ENCODE measurements at regions not wholly inside any gene's neighbourhood (a gene's known extent, or its start where the extent isn't known, plus 50 kb on each side); places are given as distances from the start of the nearest gene placed in this dataset.

DNA sequence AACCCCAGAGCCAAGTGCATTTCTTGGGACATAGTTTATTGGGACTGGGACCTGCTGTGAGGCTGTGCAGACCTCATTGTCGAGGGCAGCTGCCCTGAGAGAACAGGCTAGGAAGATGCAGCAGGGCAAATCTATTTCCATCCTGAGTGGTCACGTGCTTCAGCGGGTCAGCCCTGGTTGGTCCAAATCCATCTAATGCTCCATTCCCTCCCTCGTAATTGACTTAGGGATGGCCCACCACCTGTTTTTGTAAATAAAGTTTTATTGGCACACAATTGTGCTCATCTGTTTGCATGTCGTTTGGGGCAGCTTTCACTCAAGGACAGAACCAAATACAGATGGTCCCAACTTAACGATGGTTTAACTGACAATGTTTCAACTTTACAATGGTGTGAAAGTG lies 75.5 kb upstream of the ADGRE5 start:
- intact Hi-C loops (cut with micrococcal nuclease; ENCODE audit: unreplicated experiment), result no loop called here
- no peak overlapping the region for H3K4me3 ChIP-seq (replicated peaks in 1 of 3; ENCODE audit: insufficient read depth in 1 of 3, low read depth in 2 of 3, low read length in 3 of 3)
- WGBS (ENCODE audit: low lambda C conversion rate), result 2% methylated on average over 6 of the region's 6 CpGs

More for the DNA sequence above, 75.5 kb upstream of the ADGRE5 start:
- H3K9me3 ChIP-seq (ENCODE audit: low read length), result no peaks in the 10 kb centered on the region
- no peaks in the 10 kb centered on the region for H3K36me3 ChIP-seq (replicated peaks in 1 of 2; ENCODE audit: control insufficient read depth in 1 of 2, insufficient read depth in 2 of 2, low read length in 2 of 2)
- H3K9ac ChIP-seq (ENCODE audit: insufficient read depth, low read depth, low read length), result no peak overlapping the region
- H2AFZ ChIP-seq (ENCODE audit: low read length), result no peak overlapping the region
- ChIA-PET CTCF (ENCODE audit: low intra/inter-chr PET ratio, low total read pairs) (no interaction called here), POLR2A (no interaction called here)
- ATAC-seq, result no peak
- TF ChIP-seq SRY (CRISPR knock-in tag; IDR thresholded peaks at IDR 0.05), result no peak
- TF ChIP-seq, protein P1, sequence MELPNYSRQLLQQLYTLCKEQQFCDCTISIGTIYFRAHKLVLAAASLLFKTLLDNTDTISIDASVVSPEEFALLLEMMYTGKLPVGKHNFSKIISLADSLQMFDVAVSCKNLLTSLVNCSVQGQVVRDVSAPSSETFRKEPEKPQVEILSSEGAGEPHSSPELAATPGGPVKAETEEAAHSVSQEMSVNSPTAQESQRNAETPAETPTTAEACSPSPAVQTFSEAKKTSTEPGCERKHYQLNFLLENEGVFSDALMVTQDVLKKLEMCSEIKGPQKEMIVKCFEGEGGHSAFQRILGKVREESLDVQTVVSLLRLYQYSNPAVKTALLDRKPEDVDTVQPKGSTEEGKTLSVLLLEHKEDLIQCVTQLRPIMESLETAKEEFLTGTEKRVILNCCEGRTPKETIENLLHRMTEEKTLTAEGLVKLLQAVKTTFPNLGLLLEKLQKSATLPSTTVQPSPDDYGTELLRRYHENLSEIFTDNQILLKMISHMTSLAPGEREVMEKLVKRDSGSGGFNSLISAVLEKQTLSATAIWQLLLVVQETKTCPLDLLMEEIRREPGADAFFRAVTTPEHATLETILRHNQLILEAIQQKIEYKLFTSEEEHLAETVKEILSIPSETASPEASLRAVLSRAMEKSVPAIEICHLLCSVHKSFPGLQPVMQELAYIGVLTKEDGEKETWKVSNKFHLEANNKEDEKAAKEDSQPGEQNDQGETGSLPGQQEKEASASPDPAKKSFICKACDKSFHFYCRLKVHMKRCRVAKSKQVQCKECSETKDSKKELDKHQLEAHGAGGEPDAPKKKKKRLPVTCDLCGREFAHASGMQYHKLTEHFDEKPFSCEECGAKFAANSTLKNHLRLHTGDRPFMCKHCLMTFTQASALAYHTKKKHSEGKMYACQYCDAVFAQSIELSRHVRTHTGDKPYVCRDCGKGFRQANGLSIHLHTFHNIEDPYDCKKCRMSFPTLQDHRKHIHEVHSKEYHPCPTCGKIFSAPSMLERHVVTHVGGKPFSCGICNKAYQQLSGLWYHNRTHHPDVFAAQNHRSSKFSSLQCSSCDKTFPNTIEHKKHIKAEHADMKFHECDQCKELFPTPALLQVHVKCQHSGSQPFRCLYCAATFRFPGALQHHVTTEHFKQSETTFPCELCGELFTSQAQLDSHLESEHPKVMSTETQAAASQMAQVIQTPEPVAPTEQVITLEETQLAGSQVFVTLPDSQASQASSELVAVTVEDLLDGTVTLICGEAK (IDR thresholded peaks at IDR 0.05), result peak; percentile 46
- TF ChIP-seq, protein P1 (CRISPR knock-in tag; IDR thresholded peaks at IDR 0.05), result peak; percentile 97
- FAIRE-seq, result no peak
- BruUV-seq (replicated peaks), result no TSS peak
- no peak overlapping the region for H3K27ac ChIP-seq (ENCODE audit: extremely low read length, insufficient read depth, low read length)
- H4K20me1 ChIP-seq (ENCODE audit: insufficient read depth, low read length), result no peaks in the 10 kb centered on the region
- peaks cover 3 to 36% of the 10 kb centered on the region in 2 experiments; a peak in 4 of 5 replicates for H3K27me3 ChIP-seq (ENCODE audit: control insufficient read depth in 1 of 2, insufficient read depth in 2 of 2, low read length in 2 of 2)
- H3K4me2 ChIP-seq (ENCODE audit: low read depth, low read length), result no peak overlapping the region
- in situ Hi-C loops (cut with HindIII; ENCODE audit: extremely low pct_ligation_motif_present, low pct_unique_long_range_greater_than_20kb), result no loop called here
- no peak for DNase-seq (ENCODE audit: low spot score)
- H3K4me1 ChIP-seq (ENCODE audit: insufficient read depth, low read length), result no peaks in the 10 kb centered on the region
- H3K79me2 ChIP-seq (ENCODE audit: insufficient read depth, low read length), result no peaks in the 10 kb centered on the region
